ENCODE measurements at regions not wholly inside any gene's neighbourhood (a gene's known extent, or its start where the extent isn't known, plus 50 kb on each side); places are given as distances from the start of the nearest gene placed in this dataset.

DNA sequence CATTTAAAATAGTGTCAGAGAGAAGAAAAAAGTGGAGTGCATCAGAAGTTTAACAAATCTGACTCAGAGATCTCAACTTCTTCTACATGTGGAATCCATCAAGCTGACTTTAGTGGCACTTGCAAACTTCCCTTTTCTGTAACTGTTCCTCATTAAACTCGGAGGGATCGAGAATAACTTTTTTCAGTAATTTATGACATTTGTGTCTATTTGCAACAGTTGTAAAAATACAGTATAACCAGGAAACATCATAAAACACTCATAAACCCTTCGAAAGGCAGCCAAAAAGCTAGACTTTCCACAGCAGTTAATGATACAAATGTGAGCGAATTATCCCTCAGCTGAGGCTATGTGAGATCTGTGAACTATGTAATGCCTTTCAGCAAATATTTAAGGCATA, 1936.8 kb upstream of the SEL1L start:
- H3K4me2 ChIP-seq (ENCODE audit: low read length): no peak overlapping the region
- H2AFZ ChIP-seq (ENCODE audit: low read length): no peak overlapping the region
- POLR2A ChIA-PET: no interaction called here
- no peaks in the 10 kb centered on the region for H4K20me1 ChIP-seq (ENCODE audit: insufficient read depth, low read length)
- no peak overlapping the region for H3K27ac ChIP-seq (ENCODE audit: low read depth, low read length, poor library complexity, severe bottlenecking)
- no peaks in the 10 kb centered on the region for H3K9me2 ChIP-seq (ENCODE audit: insufficient read depth, low read length)
- H3K79me2 ChIP-seq (ENCODE audit: insufficient read depth, low read depth, low read length): no peaks in the 10 kb centered on the region
- intact Hi-C loops (cut with micrococcal nuclease; ENCODE audit: unreplicated experiment): no loop called here
- no peak for DNase-seq (ENCODE audit: low spot score)
- no peaks in the 10 kb centered on the region for H3K9me3 ChIP-seq (ENCODE audit: low read length)
- CTCF ChIA-PET (ENCODE audit: unreplicated experiment): no interaction called here
- TF ChIP-seq EZH2phosphoT487 (IDR thresholded peaks at IDR 0.05; ENCODE audit: borderline replicate concordance, low read depth, low read length): no peak
- TF ChIP-seq, protein P1, sequence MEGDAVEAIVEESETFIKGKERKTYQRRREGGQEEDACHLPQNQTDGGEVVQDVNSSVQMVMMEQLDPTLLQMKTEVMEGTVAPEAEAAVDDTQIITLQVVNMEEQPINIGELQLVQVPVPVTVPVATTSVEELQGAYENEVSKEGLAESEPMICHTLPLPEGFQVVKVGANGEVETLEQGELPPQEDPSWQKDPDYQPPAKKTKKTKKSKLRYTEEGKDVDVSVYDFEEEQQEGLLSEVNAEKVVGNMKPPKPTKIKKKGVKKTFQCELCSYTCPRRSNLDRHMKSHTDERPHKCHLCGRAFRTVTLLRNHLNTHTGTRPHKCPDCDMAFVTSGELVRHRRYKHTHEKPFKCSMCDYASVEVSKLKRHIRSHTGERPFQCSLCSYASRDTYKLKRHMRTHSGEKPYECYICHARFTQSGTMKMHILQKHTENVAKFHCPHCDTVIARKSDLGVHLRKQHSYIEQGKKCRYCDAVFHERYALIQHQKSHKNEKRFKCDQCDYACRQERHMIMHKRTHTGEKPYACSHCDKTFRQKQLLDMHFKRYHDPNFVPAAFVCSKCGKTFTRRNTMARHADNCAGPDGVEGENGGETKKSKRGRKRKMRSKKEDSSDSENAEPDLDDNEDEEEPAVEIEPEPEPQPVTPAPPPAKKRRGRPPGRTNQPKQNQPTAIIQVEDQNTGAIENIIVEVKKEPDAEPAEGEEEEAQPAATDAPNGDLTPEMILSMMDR (conservative IDR thresholded peaks at IDR 0.05; ENCODE audit: low read length): no peak
- no peak overlapping the region for H3K4me3 ChIP-seq (ENCODE audit: low read depth, low read length, poor library complexity, severe bottlenecking)
- no peaks in the 10 kb centered on the region for H3K36me3 ChIP-seq (ENCODE audit: insufficient read depth, low read length)
- no TSS peak for BruUV-seq (replicated peaks)
- H3K4me1 ChIP-seq (ENCODE audit: insufficient read depth, low read length, poor library complexity, severe bottlenecking): no peaks in the 10 kb centered on the region

DNA sequence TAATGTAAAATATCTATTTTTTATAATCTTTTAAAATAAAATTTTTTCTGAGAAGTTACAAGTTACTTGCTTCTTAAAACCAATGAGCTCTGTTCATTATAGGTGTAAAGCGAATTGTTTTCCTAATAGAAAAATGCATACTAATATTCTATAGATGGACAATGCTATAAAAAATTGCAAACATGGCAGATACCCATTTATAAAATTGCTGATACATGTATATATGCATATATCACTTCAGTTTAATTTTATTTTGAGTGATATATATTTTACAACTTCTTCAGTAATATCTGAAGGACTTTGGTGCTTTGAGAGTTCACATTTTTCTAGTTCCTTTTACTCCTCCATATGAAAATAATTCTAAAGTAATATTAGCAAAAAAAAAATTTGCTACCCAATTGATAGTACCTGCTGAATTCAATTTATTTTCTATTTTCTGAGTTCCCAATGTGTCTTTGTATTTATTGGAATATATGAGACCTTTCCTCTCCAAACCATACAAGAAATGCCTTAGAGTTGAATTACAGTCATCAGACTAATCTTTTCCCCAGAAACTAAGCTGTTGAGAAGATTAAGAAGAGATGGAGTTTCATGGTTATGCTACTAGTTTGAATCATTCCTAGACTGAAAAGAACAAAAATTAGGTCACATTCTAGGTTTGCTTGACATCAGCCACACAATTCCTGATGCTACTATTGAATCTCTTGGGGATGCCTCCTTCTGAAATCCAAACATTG, 1937.5 kb upstream of the SEL1L start:
- Histone ChIP-seq H3K4me1 (ENCODE audit: insufficient read depth, low read length, poor library complexity, severe bottlenecking) (no peaks in the 10 kb centered on the region), H2AFZ (ENCODE audit: low read length) (no peak overlapping the region), H3K9me2 (ENCODE audit: insufficient read depth, low read length) (no peaks in the 10 kb centered on the region), H3K4me2 (ENCODE audit: low read length) (no peak overlapping the region), H3K9me3 (ENCODE audit: low read length) (no peaks in the 10 kb centered on the region), H3K27ac (ENCODE audit: low read depth, low read length, poor library complexity, severe bottlenecking) (no peak overlapping the region), H3K36me3 (ENCODE audit: insufficient read depth, low read length) (no peaks in the 10 kb centered on the region), H4K20me1 (ENCODE audit: insufficient read depth, low read length) (no peaks in the 10 kb centered on the region), H3K4me3 (ENCODE audit: low read depth, low read length, poor library complexity, severe bottlenecking) (no peak overlapping the region), H3K79me2 (ENCODE audit: insufficient read depth, low read depth, low read length) (no peaks in the 10 kb centered on the region)
- no TSS peak for BruUV-seq (replicated peaks)
- ChIA-PET POLR2A (interaction anchor here (1.3 kb wide), 2 partner anchors 9 to 25 kb away, joined by 3 read pairs; no protein-coding TSS in a partner anchor), CTCF (ENCODE audit: unreplicated experiment) (no interaction called here)
- TF ChIP-seq EZH2phosphoT487 (IDR thresholded peaks at IDR 0.05; ENCODE audit: borderline replicate concordance, low read depth, low read length): no peak
- TF ChIP-seq, protein P1 (conservative IDR thresholded peaks at IDR 0.05; ENCODE audit: low read length): no peak
- intact Hi-C loops (cut with micrococcal nuclease; ENCODE audit: unreplicated experiment): no loop called here
- no peak for DNase-seq (ENCODE audit: low spot score)

Measured in OCI-LY7 (cell line).